ENCODE measurements at regions not wholly inside any gene's neighbourhood (a gene's known extent, or its start where the extent isn't known, plus 50 kb on each side); places are given as distances from the start of the nearest gene placed in this dataset.

- no peaks in the 10 kb centered on the region for H4K20me1 ChIP-seq (ENCODE audit: insufficient read depth)
- H3F3A ChIP-seq (ENCODE audit: insufficient read depth, low read length, poor library complexity, severe bottlenecking): no peaks in the 10 kb centered on the region
- H3K4me3 ChIP-seq (ENCODE audit: low read length): no peak overlapping the region
- H3K9ac ChIP-seq (ENCODE audit: low read length): no peak overlapping the region
- no peaks in the 10 kb centered on the region for H3K79me2 ChIP-seq (replicated peaks; ENCODE audit: insufficient read depth, low read length)
- no peak for TF ChIP-seq RAD21 (conservative IDR thresholded peaks at IDR 0.05)
- no peak for TF ChIP-seq EP300 (conservative IDR thresholded peaks at IDR 0.05; ENCODE audit: poor library complexity, severe bottlenecking)
- TF ChIP-seq TAF1 (IDR thresholded peaks at IDR 0.05; ENCODE audit: low read depth): no peak
- TF ChIP-seq REST (IDR thresholded peaks at IDR 0.05; ENCODE audit: borderline replicate concordance): no peak
- TF ChIP-seq POLR2AphosphoS5 (IDR thresholded peaks at IDR 0.05): no peak
- no peak for TF ChIP-seq EZH2 (IDR thresholded peaks at IDR 0.05; ENCODE audit: borderline replicate concordance, insufficient read depth, low read length, poor library complexity, severe bottlenecking)
- TF ChIP-seq CTCF (IDR thresholded peaks at IDR 0.05; ENCODE audit: poor library complexity, severe bottlenecking): no peak
- no peak for TF ChIP-seq MXI1 (conservative IDR thresholded peaks at IDR 0.05; ENCODE audit: poor library complexity, severe bottlenecking)
- TF ChIP-seq SMC3 (conservative IDR thresholded peaks at IDR 0.05; ENCODE audit: poor library complexity): no peak
- no peak overlapping the region for H2AFZ ChIP-seq (ENCODE audit: low read depth, low read length)
- no peak overlapping the region for H3K4me2 ChIP-seq (ENCODE audit: low read length)
- no peaks in the 10 kb centered on the region for H3K36me3 ChIP-seq (ENCODE audit: insufficient read depth, low read length)
- H3K9me3 ChIP-seq (ENCODE audit: low read length): no peaks in the 10 kb centered on the region
- H3K27ac ChIP-seq (ENCODE audit: low read length): no peak overlapping the region
- H3K9me2 ChIP-seq (ENCODE audit: insufficient read depth, low read length): no peaks in the 10 kb centered on the region
- H3K27me3 ChIP-seq (ENCODE audit: insufficient read depth, low read depth, low read length): no peaks in the 10 kb centered on the region
These were observed 74.5 kb downstream of the NPTX2 start for GRCh38 chr7:98691619-98692018.

- Histone ChIP-seq H3K27ac (ENCODE audit: low read length) (no peak overlapping the region), H3K9ac (ENCODE audit: low read length) (no peak overlapping the region), H2AFZ (ENCODE audit: low read depth, low read length) (no peak overlapping the region), H3K4me2 (ENCODE audit: low read length) (no peak overlapping the region), H4K20me1 (ENCODE audit: insufficient read depth) (no peaks in the 10 kb centered on the region), H3F3A (ENCODE audit: insufficient read depth, low read length, poor library complexity, severe bottlenecking) (no peaks in the 10 kb centered on the region), H3K9me2 (ENCODE audit: insufficient read depth, low read length) (no peaks in the 10 kb centered on the region), H3K4me3 (ENCODE audit: low read length) (no peak overlapping the region), H3K79me2 (replicated peaks; ENCODE audit: insufficient read depth, low read length) (no peaks in the 10 kb centered on the region), H3K36me3 (ENCODE audit: insufficient read depth, low read length) (no peaks in the 10 kb centered on the region), H3K27me3 (ENCODE audit: insufficient read depth, low read depth, low read length) (no peaks in the 10 kb centered on the region), H3K9me3 (ENCODE audit: low read length) (no peaks in the 10 kb centered on the region)
- no peak for TF ChIP-seq EP300 (conservative IDR thresholded peaks at IDR 0.05; ENCODE audit: poor library complexity, severe bottlenecking)
- no peak for TF ChIP-seq MXI1 (conservative IDR thresholded peaks at IDR 0.05; ENCODE audit: poor library complexity, severe bottlenecking)
- no peak for TF ChIP-seq EZH2 (IDR thresholded peaks at IDR 0.05; ENCODE audit: borderline replicate concordance, insufficient read depth, low read length, poor library complexity, severe bottlenecking)
- no peak for TF ChIP-seq REST (IDR thresholded peaks at IDR 0.05; ENCODE audit: borderline replicate concordance)
- no peak for TF ChIP-seq POLR2AphosphoS5 (IDR thresholded peaks at IDR 0.05)
- no peak for TF ChIP-seq SMC3 (conservative IDR thresholded peaks at IDR 0.05; ENCODE audit: poor library complexity)
- TF ChIP-seq TAF1 (IDR thresholded peaks at IDR 0.05; ENCODE audit: low read depth): no peak
- TF ChIP-seq RAD21 (conservative IDR thresholded peaks at IDR 0.05): no peak
- no peak for TF ChIP-seq CTCF (IDR thresholded peaks at IDR 0.05; ENCODE audit: poor library complexity, severe bottlenecking)
These were observed 80.0 kb downstream of the NPTX2 start for GRCh38 chr7:98697083-98697482.

Data from neural cell (in vitro differentiated cells).